ENCODE measurements at regions not wholly inside any gene's neighbourhood (a gene's known extent, or its start where the extent isn't known, plus 50 kb on each side); places are given as distances from the start of the nearest gene placed in this dataset.

DNA sequence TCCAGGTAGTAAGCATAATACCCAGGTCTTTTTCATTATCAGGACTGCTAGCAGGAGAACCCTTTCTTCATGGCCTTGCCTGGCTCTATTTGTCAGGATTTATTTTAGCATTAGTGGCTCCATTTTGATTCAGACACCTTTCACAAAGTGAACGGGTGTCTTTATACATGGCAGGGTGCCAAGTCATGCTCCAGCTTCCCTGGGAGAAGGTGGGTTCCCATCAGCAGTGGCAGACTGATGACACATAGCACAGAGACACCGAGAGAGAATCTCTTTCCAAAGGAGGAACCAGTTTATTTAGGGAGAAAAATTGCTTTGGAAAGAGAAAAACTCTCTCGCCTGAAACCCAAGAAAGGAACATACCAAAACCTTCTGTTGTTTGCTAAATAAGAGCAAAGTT is 135.3 kb upstream of the TMTC4 start:
- Histone ChIP-seq H3K27me3 (ENCODE audit: insufficient read depth, low read length) (peaks cover 63% of the 10 kb centered on the region), H3K79me2 (ENCODE audit: insufficient read depth, low read length) (no peaks in the 10 kb centered on the region), H3K4me2 (ENCODE audit: low read length) (no peak overlapping the region), H3K4me1 (ENCODE audit: control insufficient read depth in 1 of 2, insufficient read depth in 2 of 2, low read length in 2 of 2) (no peaks in the 10 kb centered on the region), H3K4me3 (replicated peaks in 1 of 2; ENCODE audit: low read depth in 1 of 2, low read length in 2 of 2) (no peak overlapping the region), H3K9me3 (ENCODE audit: control insufficient read depth in 1 of 2, insufficient read depth in 1 of 2, low read depth in 1 of 2, low read length in 2 of 2) (no peaks in the 10 kb centered on the region), H4K20me1 (ENCODE audit: insufficient read depth) (no peaks in the 10 kb centered on the region), H2AFZ (ENCODE audit: low read depth, low read length, poor library complexity, severe bottlenecking) (no peak overlapping the region), H3K9ac (ENCODE audit: low read length) (no peak overlapping the region), H3K9me2 (ENCODE audit: insufficient read depth) (no peaks in the 10 kb centered on the region), H3K36me3 (ENCODE audit: control insufficient read depth in 1 of 2, insufficient read depth in 2 of 2, low read length in 2 of 2) (no peaks in the 10 kb centered on the region), H3K27ac (ENCODE audit: low read depth, low read length) (no peak overlapping the region)
- no peak for DNase-seq (ENCODE audit: low read depth, low spot score)
- BruUV-seq (replicated peaks), result no TSS peak
- POLR2A ChIA-PET, result no interaction called here
- no peak for ATAC-seq
- RAD21 ChIA-PET (ENCODE audit: low non-redundant PET in 1 of 2, low total read pairs in 2 of 2, uncharacterized antibody in 2 of 2, unreplicated experiment in 2 of 2), result no interaction called here
- CTCF ChIA-PET, result no interaction called here
- intact Hi-C loops (cut with micrococcal nuclease), result no loop called here
- TF ChIP-seq POLR2AphosphoS5 (IDR thresholded peaks at IDR 0.05; ENCODE audit: low read depth, low read length) (no peak), JUND (IDR thresholded peaks at IDR 0.05) (no peak), CEBPB (IDR thresholded peaks at IDR 0.05; ENCODE audit: low read depth) (no peak), SIN3A (IDR thresholded peaks at IDR 0.05; ENCODE audit: low read depth) (no peak)
- TF ChIP-seq, protein P1, sequence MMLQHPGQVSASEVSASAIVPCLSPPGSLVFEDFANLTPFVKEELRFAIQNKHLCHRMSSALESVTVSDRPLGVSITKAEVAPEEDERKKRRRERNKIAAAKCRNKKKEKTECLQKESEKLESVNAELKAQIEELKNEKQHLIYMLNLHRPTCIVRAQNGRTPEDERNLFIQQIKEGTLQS (IDR thresholded peaks at IDR 0.05), result no peak
- TF ChIP-seq, protein P2, sequence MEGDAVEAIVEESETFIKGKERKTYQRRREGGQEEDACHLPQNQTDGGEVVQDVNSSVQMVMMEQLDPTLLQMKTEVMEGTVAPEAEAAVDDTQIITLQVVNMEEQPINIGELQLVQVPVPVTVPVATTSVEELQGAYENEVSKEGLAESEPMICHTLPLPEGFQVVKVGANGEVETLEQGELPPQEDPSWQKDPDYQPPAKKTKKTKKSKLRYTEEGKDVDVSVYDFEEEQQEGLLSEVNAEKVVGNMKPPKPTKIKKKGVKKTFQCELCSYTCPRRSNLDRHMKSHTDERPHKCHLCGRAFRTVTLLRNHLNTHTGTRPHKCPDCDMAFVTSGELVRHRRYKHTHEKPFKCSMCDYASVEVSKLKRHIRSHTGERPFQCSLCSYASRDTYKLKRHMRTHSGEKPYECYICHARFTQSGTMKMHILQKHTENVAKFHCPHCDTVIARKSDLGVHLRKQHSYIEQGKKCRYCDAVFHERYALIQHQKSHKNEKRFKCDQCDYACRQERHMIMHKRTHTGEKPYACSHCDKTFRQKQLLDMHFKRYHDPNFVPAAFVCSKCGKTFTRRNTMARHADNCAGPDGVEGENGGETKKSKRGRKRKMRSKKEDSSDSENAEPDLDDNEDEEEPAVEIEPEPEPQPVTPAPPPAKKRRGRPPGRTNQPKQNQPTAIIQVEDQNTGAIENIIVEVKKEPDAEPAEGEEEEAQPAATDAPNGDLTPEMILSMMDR (IDR thresholded peaks at IDR 0.05 in 2 of 3, conservative IDR thresholded peaks at IDR 0.05 in 1 of 3; ENCODE audit: borderline replicate concordance in 1 of 3, insufficient read depth in 1 of 3, low read depth in 2 of 3, low read length in 2 of 3), result no peak

DNA sequence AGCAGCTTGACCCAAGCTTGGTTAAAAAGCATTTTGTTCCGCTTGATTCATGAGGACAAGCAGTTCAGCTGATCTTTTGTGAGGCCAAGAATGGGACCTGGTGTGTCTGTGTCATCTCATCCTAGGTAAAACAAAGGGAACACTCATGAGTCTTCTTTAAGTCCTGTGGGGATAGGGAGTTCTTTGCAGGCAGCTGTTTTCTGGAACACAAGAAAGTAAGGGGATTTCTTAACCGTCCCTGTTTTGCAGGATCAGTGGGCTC is 134.5 kb upstream of the TMTC4 start:
- intact Hi-C loops (cut with micrococcal nuclease), result no loop called here
- Histone ChIP-seq H4K20me1 (ENCODE audit: insufficient read depth) (no peaks in the 10 kb centered on the region), H3K9me2 (ENCODE audit: insufficient read depth) (no peaks in the 10 kb centered on the region), H3K4me2 (ENCODE audit: low read length) (no peak overlapping the region), H3K4me1 (ENCODE audit: control insufficient read depth in 1 of 2, insufficient read depth in 2 of 2, low read length in 2 of 2) (no peaks in the 10 kb centered on the region), H3K27me3 (ENCODE audit: insufficient read depth, low read length) (peaks cover 68% of the 10 kb centered on the region), H3K36me3 (ENCODE audit: control insufficient read depth in 1 of 2, insufficient read depth in 2 of 2, low read length in 2 of 2) (no peaks in the 10 kb centered on the region), H3K9ac (ENCODE audit: low read length) (no peak overlapping the region), H2AFZ (ENCODE audit: low read depth, low read length, poor library complexity, severe bottlenecking) (no peak overlapping the region), H3K9me3 (ENCODE audit: control insufficient read depth in 1 of 2, insufficient read depth in 1 of 2, low read depth in 1 of 2, low read length in 2 of 2) (no peaks in the 10 kb centered on the region), H3K79me2 (ENCODE audit: insufficient read depth, low read length) (no peaks in the 10 kb centered on the region), H3K4me3 (replicated peaks in 1 of 2; ENCODE audit: low read depth in 1 of 2, low read length in 2 of 2) (no peak overlapping the region), H3K27ac (ENCODE audit: low read depth, low read length) (no peak overlapping the region)
- POLR2A ChIA-PET, result no interaction called here
- BruUV-seq (replicated peaks), result no TSS peak
- RAD21 ChIA-PET (ENCODE audit: low non-redundant PET in 1 of 2, low total read pairs in 2 of 2, uncharacterized antibody in 2 of 2, unreplicated experiment in 2 of 2), result no interaction called here
- CTCF ChIA-PET, result no interaction called here
- TF ChIP-seq, protein P2 (IDR thresholded peaks at IDR 0.05 in 2 of 3, conservative IDR thresholded peaks at IDR 0.05 in 1 of 3; ENCODE audit: borderline replicate concordance in 1 of 3, insufficient read depth in 1 of 3, low read depth in 2 of 3, low read length in 2 of 3), result no peak
- TF ChIP-seq ELF1 (IDR thresholded peaks at IDR 0.05; ENCODE audit: borderline replicate concordance, low read depth) (no peak), EGR1 (IDR thresholded peaks at IDR 0.05; ENCODE audit: low read depth) (no peak), EZH2phosphoT487 (IDR thresholded peaks at IDR 0.05; ENCODE audit: borderline replicate concordance) (no peak), SIN3A (IDR thresholded peaks at IDR 0.05; ENCODE audit: low read depth) (no peak), CBX3 (IDR thresholded peaks at IDR 0.05; ENCODE audit: low read depth) (no peak), POLR2AphosphoS5 (IDR thresholded peaks at IDR 0.05; ENCODE audit: low read depth, low read length) (no peak), TCF7L2 (IDR thresholded peaks at IDR 0.05; ENCODE audit: borderline replicate concordance, extremely low read depth, insufficient read depth, insufficient read length) (no peak), SP1 (IDR thresholded peaks at IDR 0.05; ENCODE audit: low read depth) (no peak), CEBPB (IDR thresholded peaks at IDR 0.05; ENCODE audit: low read depth) (no peak)
- TF ChIP-seq, protein P1 (IDR thresholded peaks at IDR 0.05), result no peak
- TF ChIP-seq, protein P3, sequence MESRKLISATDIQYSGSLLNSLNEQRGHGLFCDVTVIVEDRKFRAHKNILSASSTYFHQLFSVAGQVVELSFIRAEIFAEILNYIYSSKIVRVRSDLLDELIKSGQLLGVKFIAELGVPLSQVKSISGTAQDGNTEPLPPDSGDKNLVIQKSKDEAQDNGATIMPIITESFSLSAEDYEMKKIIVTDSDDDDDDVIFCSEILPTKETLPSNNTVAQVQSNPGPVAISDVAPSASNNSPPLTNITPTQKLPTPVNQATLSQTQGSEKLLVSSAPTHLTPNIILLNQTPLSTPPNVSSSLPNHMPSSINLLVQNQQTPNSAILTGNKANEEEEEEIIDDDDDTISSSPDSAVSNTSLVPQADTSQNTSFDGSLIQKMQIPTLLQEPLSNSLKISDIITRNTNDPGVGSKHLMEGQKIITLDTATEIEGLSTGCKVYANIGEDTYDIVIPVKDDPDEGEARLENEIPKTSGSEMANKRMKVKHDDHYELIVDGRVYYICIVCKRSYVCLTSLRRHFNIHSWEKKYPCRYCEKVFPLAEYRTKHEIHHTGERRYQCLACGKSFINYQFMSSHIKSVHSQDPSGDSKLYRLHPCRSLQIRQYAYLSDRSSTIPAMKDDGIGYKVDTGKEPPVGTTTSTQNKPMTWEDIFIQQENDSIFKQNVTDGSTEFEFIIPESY (IDR thresholded peaks at IDR 0.05; ENCODE audit: extremely low read depth, insufficient replicate concordance, low read length), result no peak
- no peak for ATAC-seq
- no peak for DNase-seq (ENCODE audit: low read depth, low spot score)

All from HCT116 (cell line).